Neuron (in vitro differentiated cells): ENCODE measurements at regions not wholly inside any gene's neighbourhood (a gene's known extent, or its start where the extent isn't known, plus 50 kb on each side); places are given as distances from the start of the nearest gene placed in this dataset.
"Not testable (repeated sequence)": the region's sequence is repeated elsewhere in the genome, so short reads cannot be mapped to it uniquely, and the experiment has no call there.

Experiments
- H2AFZ ChIP-seq: one replicate; pipeline ENCODE4 v1.6.1; 2013; ENCODE audit warnings: low read depth, mild to moderate bottlenecking, inconsistent platforms, low read length, moderate library complexity
- H3K27me3 ChIP-seq: one replicate; pipeline ENCODE4 v1.6.1; 2013; ENCODE audit warnings: low read length; ENCODE audit not compliant: insufficient read depth
- H3K36me3 ChIP-seq: one replicate; pipeline ENCODE4 v1.6.1; 2013; ENCODE audit warnings: low read length; ENCODE audit not compliant: insufficient read depth
- H3K4me1 ChIP-seq: one replicate; pipeline ENCODE4 v1.6.1; 2013; ENCODE audit warnings: low read length; ENCODE audit not compliant: insufficient read depth
- H3K4me3 ChIP-seq: 2 replicates; pipeline ENCODE4 v1.5.1; 2013; ENCODE audit warnings: mild to moderate bottlenecking, low read length, moderate library complexity
- H3K9me3 ChIP-seq: one replicate; pipeline ENCODE4 v1.6.1; 2013; ENCODE audit warnings: low read length

- H2AFZ ChIP-seq, result no peak overlapping the region
- H3K9me3 ChIP-seq, result no peaks in the 10 kb centered on the region
- no peaks in the 10 kb centered on the region for H3K27me3 ChIP-seq
- H3K4me1 ChIP-seq, result no peaks in the 10 kb centered on the region
- no peak overlapping the region for H3K4me3 ChIP-seq
- no peaks in the 10 kb centered on the region for H3K36me3 ChIP-seq
Measured at GRCh38 chr4:100935090-100935489, 412.2 kb downstream of the PPP3CA start.

- no peak overlapping the region for H2AFZ ChIP-seq
- H3K4me1 ChIP-seq, result no peaks in the 10 kb centered on the region
- no peaks in the 10 kb centered on the region for H3K9me3 ChIP-seq
- no peaks in the 10 kb centered on the region for H3K36me3 ChIP-seq
- no peak overlapping the region for H3K4me3 ChIP-seq
- no peaks in the 10 kb centered on the region for H3K27me3 ChIP-seq
Measured at GRCh38 chr4:100933628-100934027, 413.7 kb downstream of the PPP3CA start.

GRCh38 chr4:100929758-100930157 is 411.9 kb upstream of the EMCN start:
- Histone ChIP-seq H3K27me3 (no peaks in the 10 kb centered on the region), H3K4me3 (no peak overlapping the region), H3K9me3 (no peaks in the 10 kb centered on the region), H2AFZ (no peak overlapping the region), H3K4me1 (no peaks in the 10 kb centered on the region), H3K36me3 (no peaks in the 10 kb centered on the region)

- Histone ChIP-seq H3K4me3 (no peak overlapping the region), H3K36me3 (no peaks in the 10 kb centered on the region), H3K9me3 (no peaks in the 10 kb centered on the region), H3K27me3 (no peaks in the 10 kb centered on the region), H3K4me1 (no peaks in the 10 kb centered on the region), H2AFZ (no peak overlapping the region)
Measured at GRCh38 chr4:100929135-100929534, 411.3 kb upstream of the EMCN start.

GRCh38 chr4:100926039-100926717 is 408.4 kb upstream of the EMCN start:
- H3K4me1 ChIP-seq, result no peaks in the 10 kb centered on the region
- no peak overlapping the region for H3K4me3 ChIP-seq
- no peaks in the 10 kb centered on the region for H3K36me3 ChIP-seq
- no peaks in the 10 kb centered on the region for H3K9me3 ChIP-seq
- no peaks in the 10 kb centered on the region for H3K27me3 ChIP-seq
- H2AFZ ChIP-seq, result no peak overlapping the region

- no peaks in the 10 kb centered on the region for H3K36me3 ChIP-seq
- no peak overlapping the region for H2AFZ ChIP-seq
- H3K9me3 ChIP-seq, result no peaks in the 10 kb centered on the region
- H3K27me3 ChIP-seq, result no peaks in the 10 kb centered on the region
- no peak overlapping the region for H3K4me3 ChIP-seq
- H3K4me1 ChIP-seq, result no peaks in the 10 kb centered on the region
Measured at GRCh38 chr4:100913685-100914084, 395.9 kb upstream of the EMCN start.

GRCh38 chr4:100908540-100908939 is 390.7 kb upstream of the EMCN start:
- Histone ChIP-seq H3K36me3 (no peaks in the 10 kb centered on the region), H3K4me3 (no peak overlapping the region), H2AFZ (no peak overlapping the region), H3K27me3 (no peaks in the 10 kb centered on the region), H3K4me1 (no peaks in the 10 kb centered on the region), H3K9me3 (no peaks in the 10 kb centered on the region)

- no peaks in the 10 kb centered on the region for H3K9me3 ChIP-seq
- no peaks in the 10 kb centered on the region for H3K4me1 ChIP-seq
- H3K27me3 ChIP-seq, result no peaks in the 10 kb centered on the region
- no peak overlapping the region for H2AFZ ChIP-seq
- no peak overlapping the region for H3K4me3 ChIP-seq
- no peaks in the 10 kb centered on the region for H3K36me3 ChIP-seq
Measured at GRCh38 chr4:100907465-100908454, 389.9 kb upstream of the EMCN start.

- Histone ChIP-seq H3K9me3 (no peaks in the 10 kb centered on the region), H3K4me3 (no peak overlapping the region), H3K27me3 (no peaks in the 10 kb centered on the region), H3K36me3 (no peaks in the 10 kb centered on the region), H2AFZ (no peak overlapping the region), H3K4me1 (no peaks in the 10 kb centered on the region)
Measured at GRCh38 chr4:100906973-100907372, 389.2 kb upstream of the EMCN start.

- H3K4me3 ChIP-seq, H3K27me3 ChIP-seq, H2AFZ ChIP-seq, H3K4me1 ChIP-seq, H3K36me3 ChIP-seq, H3K9me3 ChIP-seq: not testable (repeated sequence)
Measured at GRCh38 chr4:100900945-100901344, 383.1 kb upstream of the EMCN start.

- H3K27me3 ChIP-seq, result no peaks in the 10 kb centered on the region
- no peak overlapping the region for H3K4me3 ChIP-seq
- H3K4me1 ChIP-seq, result no peaks in the 10 kb centered on the region
- H2AFZ ChIP-seq, result no peak overlapping the region
- H3K36me3 ChIP-seq, result no peaks in the 10 kb centered on the region
- no peaks in the 10 kb centered on the region for H3K9me3 ChIP-seq
Measured at GRCh38 chr4:100900134-100900533, 382.3 kb upstream of the EMCN start.

GRCh38 chr4:100898844-100899243 is 381.0 kb upstream of the EMCN start:
- no peak overlapping the region for H3K4me3 ChIP-seq
- no peaks in the 10 kb centered on the region for H3K27me3 ChIP-seq
- H3K4me1 ChIP-seq, result no peaks in the 10 kb centered on the region
- no peaks in the 10 kb centered on the region for H3K36me3 ChIP-seq
- H2AFZ ChIP-seq, result no peak overlapping the region
- no peaks in the 10 kb centered on the region for H3K9me3 ChIP-seq

GRCh38 chr4:100895556-100896197 is 377.9 kb upstream of the EMCN start:
- no peak overlapping the region for H3K4me3 ChIP-seq
- no peaks in the 10 kb centered on the region for H3K4me1 ChIP-seq
- H3K36me3 ChIP-seq, result no peaks in the 10 kb centered on the region
- no peak overlapping the region for H2AFZ ChIP-seq
- H3K27me3 ChIP-seq, result no peaks in the 10 kb centered on the region
- no peaks in the 10 kb centered on the region for H3K9me3 ChIP-seq
